WTC11 (cell line): ENCODE measurements at regions not wholly inside any gene's neighbourhood (a gene's known extent, or its start where the extent isn't known, plus 50 kb on each side); places are given as distances from the start of the nearest gene placed in this dataset.

ENCODE experiments used
- ATAC-seq: fragments of 200-7000 bp; cut with Tn5 transposase; 2 replicates; pipeline ENCODE4 v1.10.0; 2021; ENCODE audit warnings: mild to moderate bottlenecking, moderate library complexity
- CTCF ChIA-PET: fragments of 300-600 bp; sonication (Branson Sonifier 250); formaldehyde crosslinking; loops from one replicate; lab custom pipeline; 2021; ENCODE audit warnings: antibody characterized with exemption; lab: Charles Lee
- POLR2A ChIA-PET: fragments of 350-600 bp; sonication (Branson Sonifier 250); formaldehyde crosslinking; loops from one replicate; lab custom pipeline; 2021; ENCODE audit warnings: antibody characterized with exemption; lab: Charles Lee
- DNase-seq: peaks from one replicate; pipeline ENCODE4 v3.0.0; 2021; ENCODE audit warnings: low spot score
- H3K27ac Mint-ChIP-seq: 2 replicates; pipeline ENCODE4 v1.8.0; 2021; ENCODE audit warnings: mixed read lengths
- H3K27me3 Mint-ChIP-seq: 2 replicates; pipeline ENCODE4 v1.8.0; 2021; ENCODE audit warnings: low read depth, mild to moderate bottlenecking, moderate library complexity, mixed read lengths
- H3K36me3 Mint-ChIP-seq: 2 replicates; pipeline ENCODE4 v1.8.0; 2021; ENCODE audit warnings: mixed read lengths
- H3K4me1 Mint-ChIP-seq: 2 replicates; pipeline ENCODE4 v1.8.0; 2022; ENCODE audit warnings: mixed read lengths
- H3K4me3 Mint-ChIP-seq: 2 replicates; pipeline ENCODE4 v1.8.0; 2021; ENCODE audit warnings: mild to moderate bottlenecking, moderate library complexity, mixed read lengths
- H3K9me3 Mint-ChIP-seq: 2 replicates; pipeline ENCODE4 v1.8.0; 2021; ENCODE audit warnings: mixed read lengths
- ARID4B ChIP-seq: sonication (generic); formaldehyde crosslinking; IDR thresholded peaks from 2 replicates; pipeline ENCODE4 v1.8.0; 2023; ENCODE audit warnings: missing genetic modification reagents, mild to moderate bottlenecking, borderline replicate concordance
- CDX4 ChIP-seq: fragments of 250-450 bp; sonication (Bioruptor Pico); IDR thresholded peaks from 2 replicates; pipeline ENCODE4 v1.9.0; 2021; ENCODE audit warnings: moderate library complexity, mild to moderate bottlenecking, inconsistent platforms, borderline replicate concordance
- CREM ChIP-seq: sonication (generic); formaldehyde crosslinking; IDR thresholded peaks from 2 replicates; pipeline ENCODE4 v1.8.1; 2022; ENCODE audit warnings: mild to moderate bottlenecking, missing genetic modification reagents, moderate library complexity
- HMGXB4 ChIP-seq: sonication (generic); formaldehyde crosslinking; IDR thresholded peaks from 2 replicates; pipeline ENCODE4 v1.8.1; 2023; ENCODE audit warnings: mild to moderate bottlenecking, moderate library complexity, missing genetic modification reagents
- KAT7 ChIP-seq: sonication (generic); formaldehyde crosslinking; IDR thresholded peaks from 2 replicates; pipeline ENCODE4 v1.8.1; 2023; ENCODE audit warnings: missing genetic modification reagents, mild to moderate bottlenecking, borderline replicate concordance
- OVOL2 ChIP-seq: fragments of 250-450 bp; sonication (Bioruptor Pico); IDR thresholded peaks from 2 replicates; pipeline ENCODE4 v1.9.0; 2021; ENCODE audit warnings: mild to moderate bottlenecking, borderline replicate concordance
- PREB ChIP-seq: sonication (generic); formaldehyde crosslinking; IDR thresholded peaks from 2 replicates; pipeline ENCODE4 v1.8.1; 2022; ENCODE audit warnings: mild to moderate bottlenecking, missing genetic modification reagents, moderate library complexity, borderline replicate concordance
- RORB ChIP-seq: fragments of 250-450 bp; sonication (Bioruptor Pico); IDR thresholded peaks from 2 replicates; pipeline ENCODE4 v1.9.0; 2021; ENCODE audit warnings: mild to moderate bottlenecking
- SP1 ChIP-seq: sonication (generic); formaldehyde crosslinking; conservative IDR thresholded peaks from 2 replicates; pipeline ENCODE4 v1.8.1; 2022; ENCODE audit warnings: missing genetic modification reagents
- TEAD1 ChIP-seq: sonication (generic); formaldehyde crosslinking; IDR thresholded peaks from 2 replicates; pipeline ENCODE4 v1.8.0; 2022; ENCODE audit warnings: mild to moderate bottlenecking, missing genetic modification reagents
- ZNF138 ChIP-seq: sonication (generic); formaldehyde crosslinking; conservative IDR thresholded peaks from 2 replicates; pipeline ENCODE4 v1.8.1; 2022; ENCODE audit warnings: mild to moderate bottlenecking, moderate library complexity, missing genetic modification reagents
- ZNF219 ChIP-seq: sonication (generic); formaldehyde crosslinking; IDR thresholded peaks from 2 replicates; pipeline ENCODE4 v1.8.0; 2023; ENCODE audit warnings: missing genetic modification reagents, mild to moderate bottlenecking, borderline replicate concordance
- ZNF263 ChIP-seq: sonication (generic); formaldehyde crosslinking; IDR thresholded peaks from 2 replicates; pipeline ENCODE4 v1.8.1; 2022; ENCODE audit warnings: low read depth, mild to moderate bottlenecking, moderate library complexity, missing genetic modification reagents
- ZNF416 ChIP-seq: fragments of 250-450 bp; sonication (Bioruptor Pico); IDR thresholded peaks from 2 replicates; pipeline ENCODE4 v1.9.0; 2021; ENCODE audit warnings: mild to moderate bottlenecking, inconsistent platforms
- ZNF423 ChIP-seq: fragments of 250-450 bp; sonication (Bioruptor Pico); IDR thresholded peaks from 2 replicates; pipeline ENCODE4 v2.1.2; 2022; ENCODE audit warnings: mild to moderate bottlenecking, moderate library complexity
- ZNF425 ChIP-seq: fragments of 250-450 bp; sonication (Bioruptor Pico); conservative IDR thresholded peaks from 2 replicates; pipeline ENCODE4 v1.9.0; 2021; ENCODE audit warnings: mild to moderate bottlenecking
- TF ChIP-seq, protein P1 (sequence below): sonication (generic); formaldehyde crosslinking; IDR thresholded peaks from 2 replicates; pipeline ENCODE4 v1.8.1; 2023; ENCODE audit warnings: mild to moderate bottlenecking, missing genetic modification reagents
- TF ChIP-seq, protein P2 (sequence below): sonication (generic); formaldehyde crosslinking; IDR thresholded peaks from 2 replicates; pipeline ENCODE4 v1.8.1; 2022; ENCODE audit warnings: low read depth, missing genetic modification reagents, borderline replicate concordance
- TF ChIP-seq, protein P3 (sequence below): sonication (generic); formaldehyde crosslinking; IDR thresholded peaks from 2 replicates; pipeline ENCODE4 v1.8.0; 2022; ENCODE audit warnings: mild to moderate bottlenecking, missing genetic modification reagents

DNA sequence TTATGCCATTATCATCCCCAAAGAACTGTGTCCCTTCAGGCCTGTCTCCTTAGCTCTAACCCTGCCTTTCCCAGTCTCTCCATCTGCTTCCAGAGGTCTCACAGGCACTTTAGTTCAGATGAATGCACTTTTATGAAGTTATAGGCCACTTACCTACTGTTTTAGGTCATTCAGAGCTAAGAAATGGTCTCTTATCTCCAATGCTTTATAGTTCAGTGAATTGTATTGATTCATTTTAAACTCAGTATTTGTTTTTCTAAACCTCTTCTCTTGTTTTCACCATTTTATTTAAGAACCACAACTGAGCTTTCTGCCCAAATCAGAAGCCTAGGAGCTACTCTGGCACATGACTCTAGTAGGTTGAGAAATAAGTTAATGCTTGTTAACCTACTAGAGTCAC, 197.5 kb upstream of the ATP2B1 start:
- no peak overlapping the region for H3K4me3 Mint-ChIP-seq
- TF ChIP-seq KAT7 (CRISPR knock-in tag), result no peak
- TF ChIP-seq HMGXB4, result no peak
- no peak for TF ChIP-seq ARID4B (CRISPR knock-in tag)
- TF ChIP-seq ZNF219 (CRISPR knock-in tag), result no peak
- no peak for TF ChIP-seq SP1
- no peak for TF ChIP-seq CDX4 (CRISPR knock-in tag)
- no peak for TF ChIP-seq ZNF416 (CRISPR knock-in tag)
- TF ChIP-seq, all 79 proteins: peak for 0
- POLR2A ChIA-PET, result no interaction called here
- Mint-ChIP-seq H3K27me3 (no peaks in the 10 kb centered on the region), H3K36me3 (no peaks in the 10 kb centered on the region), H3K9me3 (peaks cover 6% of the 10 kb centered on the region), H3K27ac (no peak overlapping the region), H3K4me1 (no peaks in the 10 kb centered on the region)
- CTCF ChIA-PET, result no interaction called here
- DNase-seq (no peak), ATAC-seq (no peak)

- no peak for ATAC-seq
- H3K4me1 Mint-ChIP-seq, result peaks cover 12% of the 10 kb centered on the region
- no peaks in the 10 kb centered on the region for H3K9me3 Mint-ChIP-seq
- no peaks in the 10 kb centered on the region for H3K36me3 Mint-ChIP-seq
- CTCF ChIA-PET, result no interaction called here
- no peak overlapping the region for H3K4me3 Mint-ChIP-seq
- no peak for DNase-seq
- POLR2A ChIA-PET, result no interaction called here
- H3K27ac Mint-ChIP-seq, result no peak overlapping the region
- no peaks in the 10 kb centered on the region for H3K27me3 Mint-ChIP-seq
- TF ChIP-seq ZNF138 (CRISPR knock-in tag), result no peak
- TF ChIP-seq, protein P1, sequence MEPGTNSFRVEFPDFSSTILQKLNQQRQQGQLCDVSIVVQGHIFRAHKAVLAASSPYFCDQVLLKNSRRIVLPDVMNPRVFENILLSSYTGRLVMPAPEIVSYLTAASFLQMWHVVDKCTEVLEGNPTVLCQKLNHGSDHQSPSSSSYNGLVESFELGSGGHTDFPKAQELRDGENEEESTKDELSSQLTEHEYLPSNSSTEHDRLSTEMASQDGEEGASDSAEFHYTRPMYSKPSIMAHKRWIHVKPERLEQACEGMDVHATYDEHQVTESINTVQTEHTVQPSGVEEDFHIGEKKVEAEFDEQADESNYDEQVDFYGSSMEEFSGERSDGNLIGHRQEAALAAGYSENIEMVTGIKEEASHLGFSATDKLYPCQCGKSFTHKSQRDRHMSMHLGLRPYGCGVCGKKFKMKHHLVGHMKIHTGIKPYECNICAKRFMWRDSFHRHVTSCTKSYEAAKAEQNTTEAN, result no peak
- TF ChIP-seq, protein P2, sequence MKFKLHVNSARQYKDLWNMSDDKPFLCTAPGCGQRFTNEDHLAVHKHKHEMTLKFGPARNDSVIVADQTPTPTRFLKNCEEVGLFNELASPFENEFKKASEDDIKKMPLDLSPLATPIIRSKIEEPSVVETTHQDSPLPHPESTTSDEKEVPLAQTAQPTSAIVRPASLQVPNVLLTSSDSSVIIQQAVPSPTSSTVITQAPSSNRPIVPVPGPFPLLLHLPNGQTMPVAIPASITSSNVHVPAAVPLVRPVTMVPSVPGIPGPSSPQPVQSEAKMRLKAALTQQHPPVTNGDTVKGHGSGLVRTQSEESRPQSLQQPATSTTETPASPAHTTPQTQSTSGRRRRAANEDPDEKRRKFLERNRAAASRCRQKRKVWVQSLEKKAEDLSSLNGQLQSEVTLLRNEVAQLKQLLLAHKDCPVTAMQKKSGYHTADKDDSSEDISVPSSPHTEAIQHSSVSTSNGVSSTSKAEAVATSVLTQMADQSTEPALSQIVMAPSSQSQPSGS (CRISPR knock-in tag), result no peak
- no peak for TF ChIP-seq ZNF423 (CRISPR knock-in tag)
- no peak for TF ChIP-seq TEAD1 (CRISPR knock-in tag)
- no peak for TF ChIP-seq ZNF219 (CRISPR knock-in tag)
- TF ChIP-seq, protein P3, sequence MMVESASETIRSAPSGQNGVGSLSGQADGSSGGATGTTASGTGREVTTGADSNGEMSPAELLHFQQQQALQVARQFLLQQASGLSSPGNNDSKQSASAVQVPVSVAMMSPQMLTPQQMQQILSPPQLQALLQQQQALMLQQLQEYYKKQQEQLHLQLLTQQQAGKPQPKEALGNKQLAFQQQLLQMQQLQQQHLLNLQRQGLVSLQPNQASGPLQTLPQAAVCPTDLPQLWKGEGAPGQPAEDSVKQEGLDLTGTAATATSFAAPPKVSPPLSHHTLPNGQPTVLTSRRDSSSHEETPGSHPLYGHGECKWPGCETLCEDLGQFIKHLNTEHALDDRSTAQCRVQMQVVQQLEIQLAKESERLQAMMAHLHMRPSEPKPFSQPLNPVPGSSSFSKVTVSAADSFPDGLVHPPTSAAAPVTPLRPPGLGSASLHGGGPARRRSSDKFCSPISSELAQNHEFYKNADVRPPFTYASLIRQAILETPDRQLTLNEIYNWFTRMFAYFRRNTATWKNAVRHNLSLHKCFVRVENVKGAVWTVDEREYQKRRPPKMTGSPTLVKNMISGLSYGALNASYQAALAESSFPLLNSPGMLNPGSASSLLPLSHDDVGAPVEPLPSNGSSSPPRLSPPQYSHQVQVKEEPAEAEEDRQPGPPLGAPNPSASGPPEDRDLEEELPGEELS (CRISPR knock-in tag), result no peak
- no peak for TF ChIP-seq PREB (CRISPR knock-in tag)
- no peak for TF ChIP-seq ZNF263 (CRISPR knock-in tag)
- TF ChIP-seq CREM (CRISPR knock-in tag), result no peak
- no peak for TF ChIP-seq OVOL2 (CRISPR knock-in tag)
- no peak for TF ChIP-seq ZNF425
- TF ChIP-seq RORB (CRISPR knock-in tag), result no peak
These were observed 193.4 kb upstream of the ATP2B1 start for GRCh38 chr12:89901906-89902642.
